ENCODE measurements at regions not wholly inside any gene's neighbourhood (a gene's known extent, or its start where the extent isn't known, plus 50 kb on each side); places are given as distances from the start of the nearest gene placed in this dataset.

DNA sequence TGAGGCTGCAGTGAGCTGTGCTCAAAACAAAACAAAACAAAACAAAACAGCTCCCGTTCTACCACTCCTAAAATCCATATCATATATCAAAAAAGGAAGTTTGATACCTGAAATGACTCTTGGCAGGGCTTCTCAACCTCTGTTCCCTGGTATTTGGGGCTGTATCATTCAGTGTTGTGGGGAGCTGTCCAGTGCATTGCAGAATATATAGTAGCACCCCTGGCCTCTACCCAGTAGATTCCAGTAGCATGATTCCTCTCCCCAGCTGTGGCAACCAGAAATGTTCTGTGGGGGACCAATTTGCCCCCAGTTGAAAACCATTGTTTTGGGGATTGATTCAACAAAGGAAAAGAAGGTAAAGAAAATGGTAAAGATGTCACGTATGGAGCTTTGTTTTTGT, 238.9 kb downstream of the PRL start:
- H3K27me3 ChIP-seq (ENCODE audit: control insufficient read depth in 2 of 2, insufficient read depth in 2 of 2, low read length in 2 of 2) = no peaks in the 10 kb centered on the region
- FAIRE-seq (no peak), DNase-seq (ENCODE audit: low read depth, low spot score) (no peak)
- H3K79me2 ChIP-seq (ENCODE audit: control insufficient read depth, insufficient read depth, low read length) = no peaks in the 10 kb centered on the region
- no TSS peak for BruUV-seq (replicated peaks)
- H3K36me3 ChIP-seq (ENCODE audit: control insufficient read depth in 2 of 2, extremely low read depth in 1 of 2, insufficient read depth in 2 of 2, low read length in 2 of 2) = no peaks in the 10 kb centered on the region
- H3K9ac ChIP-seq (replicated peaks; ENCODE audit: extremely low read depth, insufficient read depth, low read length) = no peak overlapping the region
- no peaks in the 10 kb centered on the region for H4K20me1 ChIP-seq (replicated peaks; ENCODE audit: control insufficient read depth, extremely low read depth, insufficient read depth, low read length)
- H3K4me1 ChIP-seq (ENCODE audit: control insufficient read depth, extremely low read depth, insufficient read depth, low read length) = no peaks in the 10 kb centered on the region
- CTCF ChIA-PET = no interaction called here
- intact Hi-C loops (cut with micrococcal nuclease) (no loop called here), dilution Hi-C loops (cut with MboI; ENCODE audit: extremely low pct_ligation_motif_present, low sequenced_read_pairs) (no loop called here)
- no peak overlapping the region for H3K4me2 ChIP-seq (ENCODE audit: insufficient read depth, low read length)
- H2AFZ ChIP-seq (ENCODE audit: low read depth, low read length) = no peak overlapping the region
- no peaks in the 10 kb centered on the region for H3K9me3 ChIP-seq (replicated peaks; ENCODE audit: control insufficient read depth, insufficient read depth, low read length)
- H3K4me3 ChIP-seq (replicated peaks in 1 of 3; ENCODE audit: insufficient read depth in 1 of 3, low read depth in 1 of 3, low read length in 3 of 3) = no peak overlapping the region
- no peak overlapping the region for H3K27ac ChIP-seq (ENCODE audit: insufficient read depth, low read depth, low read length)
- TF ChIP-seq JUN (IDR thresholded peaks at IDR 0.05; ENCODE audit: borderline replicate concordance, insufficient read depth, insufficient read length, low read depth) (no peak), GATA2 (IDR thresholded peaks at IDR 0.05; ENCODE audit: insufficient read depth, insufficient read length, low read depth, low read length) (no peak), FOS (IDR thresholded peaks at IDR 0.05; ENCODE audit: borderline replicate concordance, insufficient read depth, low read length) (no peak), MYC (IDR thresholded peaks at IDR 0.05; ENCODE audit: low read depth, low read length) (no peak)
- TF ChIP-seq, protein P1, sequence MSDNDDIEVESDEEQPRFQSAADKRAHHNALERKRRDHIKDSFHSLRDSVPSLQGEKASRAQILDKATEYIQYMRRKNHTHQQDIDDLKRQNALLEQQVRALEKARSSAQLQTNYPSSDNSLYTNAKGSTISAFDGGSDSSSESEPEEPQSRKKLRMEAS (IDR thresholded peaks at IDR 0.05; ENCODE audit: insufficient read depth, insufficient read length) = no peak
- POLR2A ChIA-PET = no interaction called here
- H3K9me1 ChIP-seq (replicated peaks; ENCODE audit: control insufficient read depth, extremely low read depth, insufficient read depth, low read length) = no peaks in the 10 kb centered on the region

DNA sequence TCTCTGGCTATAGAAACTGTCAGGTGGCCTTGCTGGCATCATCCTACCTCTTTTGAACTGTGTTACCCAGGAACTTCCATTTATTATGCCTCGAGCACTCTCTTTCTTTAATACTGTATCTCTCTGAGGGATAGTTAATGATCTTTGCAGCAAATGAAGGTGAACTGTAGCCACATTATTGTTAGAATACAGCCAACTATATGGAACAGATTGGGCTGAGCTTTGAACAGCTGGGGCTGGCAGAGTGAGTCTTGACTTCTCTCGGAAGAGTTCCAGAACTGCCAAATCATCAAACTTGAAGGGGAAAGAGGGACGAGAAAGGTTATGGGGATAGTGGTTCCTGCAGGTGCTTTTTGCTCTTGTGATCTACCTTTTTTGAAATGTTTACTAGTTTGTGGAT, 237.7 kb downstream of the PRL start:
- dilution Hi-C loops (cut with MboI; ENCODE audit: extremely low pct_ligation_motif_present, low sequenced_read_pairs) = no loop called here
- FAIRE-seq = no peak
- Histone ChIP-seq H3K9me3 (replicated peaks; ENCODE audit: control insufficient read depth, insufficient read depth, low read length) (no peaks in the 10 kb centered on the region), H3K27me3 (ENCODE audit: control insufficient read depth in 2 of 2, insufficient read depth in 2 of 2, low read length in 2 of 2) (no peaks in the 10 kb centered on the region), H3K36me3 (ENCODE audit: control insufficient read depth in 2 of 2, extremely low read depth in 1 of 2, insufficient read depth in 2 of 2, low read length in 2 of 2) (no peaks in the 10 kb centered on the region), H3K79me2 (ENCODE audit: control insufficient read depth, insufficient read depth, low read length) (no peaks in the 10 kb centered on the region), H3K4me2 (ENCODE audit: insufficient read depth, low read length) (no peak overlapping the region), H3K4me3 (replicated peaks in 1 of 3; ENCODE audit: insufficient read depth in 1 of 3, low read depth in 1 of 3, low read length in 3 of 3) (no peak overlapping the region), H4K20me1 (replicated peaks; ENCODE audit: control insufficient read depth, extremely low read depth, insufficient read depth, low read length) (no peaks in the 10 kb centered on the region), H2AFZ (ENCODE audit: low read depth, low read length) (no peak overlapping the region), H3K27ac (ENCODE audit: insufficient read depth, low read depth, low read length) (no peak overlapping the region), H3K9ac (replicated peaks; ENCODE audit: extremely low read depth, insufficient read depth, low read length) (no peak overlapping the region), H3K4me1 (ENCODE audit: control insufficient read depth, extremely low read depth, insufficient read depth, low read length) (no peaks in the 10 kb centered on the region), H3K9me1 (replicated peaks; ENCODE audit: control insufficient read depth, extremely low read depth, insufficient read depth, low read length) (no peaks in the 10 kb centered on the region)
- no peak for DNase-seq (ENCODE audit: low read depth, low spot score)
- no TSS peak for BruUV-seq (replicated peaks)
- TF ChIP-seq, protein P2, sequence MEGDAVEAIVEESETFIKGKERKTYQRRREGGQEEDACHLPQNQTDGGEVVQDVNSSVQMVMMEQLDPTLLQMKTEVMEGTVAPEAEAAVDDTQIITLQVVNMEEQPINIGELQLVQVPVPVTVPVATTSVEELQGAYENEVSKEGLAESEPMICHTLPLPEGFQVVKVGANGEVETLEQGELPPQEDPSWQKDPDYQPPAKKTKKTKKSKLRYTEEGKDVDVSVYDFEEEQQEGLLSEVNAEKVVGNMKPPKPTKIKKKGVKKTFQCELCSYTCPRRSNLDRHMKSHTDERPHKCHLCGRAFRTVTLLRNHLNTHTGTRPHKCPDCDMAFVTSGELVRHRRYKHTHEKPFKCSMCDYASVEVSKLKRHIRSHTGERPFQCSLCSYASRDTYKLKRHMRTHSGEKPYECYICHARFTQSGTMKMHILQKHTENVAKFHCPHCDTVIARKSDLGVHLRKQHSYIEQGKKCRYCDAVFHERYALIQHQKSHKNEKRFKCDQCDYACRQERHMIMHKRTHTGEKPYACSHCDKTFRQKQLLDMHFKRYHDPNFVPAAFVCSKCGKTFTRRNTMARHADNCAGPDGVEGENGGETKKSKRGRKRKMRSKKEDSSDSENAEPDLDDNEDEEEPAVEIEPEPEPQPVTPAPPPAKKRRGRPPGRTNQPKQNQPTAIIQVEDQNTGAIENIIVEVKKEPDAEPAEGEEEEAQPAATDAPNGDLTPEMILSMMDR (IDR thresholded peaks at IDR 0.05; ENCODE audit: extremely low read depth in 1 of 2, insufficient read depth in 1 of 2, low read depth in 1 of 2, low read length in 2 of 2) = no peak
- TF ChIP-seq POLR2AphosphoS5 (IDR thresholded peaks at IDR 0.05; ENCODE audit: insufficient read depth, low read depth, low read length) (no peak), GATA2 (IDR thresholded peaks at IDR 0.05; ENCODE audit: insufficient read depth, insufficient read length, low read depth, low read length) (no peak), EZH2 (IDR thresholded peaks at IDR 0.05; ENCODE audit: borderline replicate concordance, low read depth, low read length, severe bottlenecking) (no peak), MYC (IDR thresholded peaks at IDR 0.05; ENCODE audit: low read depth, low read length) (no peak), JUN (IDR thresholded peaks at IDR 0.05; ENCODE audit: borderline replicate concordance, insufficient read depth, insufficient read length, low read depth) (no peak), FOS (IDR thresholded peaks at IDR 0.05; ENCODE audit: borderline replicate concordance, insufficient read depth, low read length) (no peak), POLR2A (IDR thresholded peaks at IDR 0.05; ENCODE audit: low read depth, low read length) (no peak)
- TF ChIP-seq, protein P1 (IDR thresholded peaks at IDR 0.05; ENCODE audit: insufficient read depth, insufficient read length) = no peak
- CTCF ChIA-PET = no interaction called here
- POLR2A ChIA-PET = no interaction called here
- intact Hi-C loops (cut with micrococcal nuclease) = no loop called here

Measured in endothelial cell of umbilical vein (primary cell).